KG1 (cell line): ENCODE measurements at regions not wholly inside any gene's neighbourhood (a gene's known extent, or its start where the extent isn't known, plus 50 kb on each side); places are given as distances from the start of the nearest gene placed in this dataset.
"Not testable (repeated sequence)": the region's sequence is repeated elsewhere in the genome, so short reads cannot be mapped to it uniquely, and the experiment has no call there.

ENCODE experiments used
- DNase-seq: peaks from one replicate; lab custom pipeline; 2025; lab: John Stamatoyannopoulos, UW

DNA sequence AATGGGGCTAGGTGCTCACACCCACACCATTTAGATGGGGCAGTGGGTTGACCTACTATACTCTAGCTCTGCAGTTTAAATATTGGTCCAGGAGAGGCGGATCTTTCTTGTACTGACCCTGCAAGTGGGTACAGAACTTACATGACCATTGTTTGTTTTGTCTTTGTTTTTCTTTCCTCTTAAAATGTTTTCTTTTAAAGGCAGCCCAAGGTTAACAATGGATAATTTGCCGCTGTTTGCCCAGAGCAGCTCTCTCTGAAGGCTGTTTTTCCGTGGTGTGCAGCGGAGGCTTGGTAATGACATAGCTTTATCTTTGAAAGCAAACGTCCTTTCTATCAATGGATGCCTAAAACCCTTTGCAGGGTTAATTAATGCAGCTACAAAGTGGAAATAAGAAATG, 133.3 kb upstream of the MEX3C start:
- no peak for DNase-seq

- DNase-seq, result no peak
Observed at GRCh38 chr18:51337406-51337805, 139.9 kb upstream of the MEX3C start.

GRCh38 chr18:51339856-51340255, 142.4 kb upstream of the MEX3C start:
- DNase-seq, result no peak

GRCh38 chr18:51340332-51340731, 142.9 kb upstream of the MEX3C start:
- DNase-seq, result no peak

DNA sequence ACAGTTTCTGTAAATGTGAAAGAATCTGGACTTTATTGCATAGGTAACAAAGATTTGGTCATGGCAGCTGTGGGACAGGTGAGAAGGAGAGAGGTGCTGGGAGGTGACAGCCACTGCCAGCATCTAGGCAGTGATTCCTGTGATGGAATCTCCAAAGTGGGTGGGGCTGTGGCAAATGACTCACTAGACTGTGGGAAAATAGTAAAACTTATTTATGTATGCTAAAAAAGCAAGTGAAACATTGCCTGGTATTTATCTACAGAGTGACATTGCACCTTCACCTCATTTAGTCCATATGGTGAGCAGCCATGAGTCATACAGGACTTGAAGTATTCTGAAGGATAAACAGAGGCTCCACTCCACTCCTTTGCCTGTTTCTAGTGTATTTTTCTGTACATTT, 145.3 kb upstream of the MEX3C start:
- no peak for DNase-seq

DNA sequence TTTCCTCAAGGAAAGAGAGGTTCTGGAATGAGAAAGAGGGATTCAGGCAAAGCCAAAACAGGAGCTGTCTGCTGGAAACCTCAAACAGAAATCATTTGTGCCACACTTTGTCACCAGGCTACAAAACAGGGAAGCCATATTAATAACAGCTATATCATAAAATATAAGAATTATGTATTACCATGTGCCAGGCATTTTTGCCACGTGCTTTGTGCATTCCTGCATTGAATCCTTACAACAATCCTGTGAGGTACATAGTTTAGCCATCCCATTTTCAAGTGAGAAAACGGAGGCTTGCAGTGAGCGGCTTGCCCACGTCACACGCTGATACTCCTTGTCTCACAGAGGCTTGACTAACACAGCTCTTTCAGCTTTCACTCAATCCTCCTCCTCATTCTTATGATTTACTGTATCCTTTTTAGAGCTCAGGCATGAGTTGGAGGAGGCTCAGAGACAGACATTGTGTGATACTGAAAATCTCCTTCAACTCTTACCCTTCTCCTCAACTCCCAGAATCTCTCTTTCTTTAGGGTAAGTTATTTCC, 148.4 kb upstream of the MEX3C start:
- DNase-seq, result no peak

DNA sequence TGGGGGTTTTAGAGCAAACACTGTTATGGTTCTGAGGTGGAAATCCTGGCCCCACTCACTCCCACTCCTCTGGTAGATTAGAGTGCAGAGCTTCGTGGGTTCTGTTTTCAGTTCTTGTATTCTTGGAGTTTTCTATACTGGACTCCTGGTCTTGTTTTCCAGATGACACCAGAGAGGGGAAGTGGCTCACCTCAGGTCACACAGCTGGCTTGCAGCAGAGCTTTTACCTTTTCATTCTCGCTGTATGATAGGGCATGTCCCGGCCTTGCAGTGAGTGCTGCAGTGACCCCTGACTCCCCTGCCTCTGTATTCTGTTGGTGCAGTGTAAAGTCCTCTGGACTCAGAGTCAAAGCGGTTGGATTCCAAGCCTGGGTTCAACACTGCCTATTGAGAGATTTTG, 148.9 kb upstream of the MEX3C start:
- DNase-seq, result no peak

GRCh38 chr18:51350081-51350480, 152.6 kb upstream of the MEX3C start:
- no peak for DNase-seq

DNA sequence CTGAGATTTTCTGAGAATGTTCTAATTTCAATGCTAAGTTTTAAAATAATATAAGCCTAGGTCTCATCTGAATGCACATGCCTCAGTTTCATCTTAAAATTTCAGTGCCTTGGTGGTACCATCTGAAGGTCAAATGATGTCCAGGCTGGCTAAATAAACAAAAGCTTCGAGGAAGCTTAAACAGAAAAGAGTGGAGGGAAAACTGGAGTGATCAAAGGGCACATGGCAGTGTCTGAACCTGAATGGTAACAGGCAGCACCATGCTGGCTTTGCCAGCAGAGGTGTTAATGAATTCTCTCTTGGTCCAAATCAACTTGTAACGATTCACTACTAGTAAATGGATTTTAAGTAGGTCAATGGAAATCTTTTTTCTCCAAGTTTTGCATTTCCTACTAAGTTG, 158.4 kb upstream of the MEX3C start:
- DNase-seq, result no peak

- not testable (repeated sequence) for DNase-seq
Observed at GRCh38 chr18:51360301-51360700, 162.8 kb upstream of the MEX3C start.

DNA sequence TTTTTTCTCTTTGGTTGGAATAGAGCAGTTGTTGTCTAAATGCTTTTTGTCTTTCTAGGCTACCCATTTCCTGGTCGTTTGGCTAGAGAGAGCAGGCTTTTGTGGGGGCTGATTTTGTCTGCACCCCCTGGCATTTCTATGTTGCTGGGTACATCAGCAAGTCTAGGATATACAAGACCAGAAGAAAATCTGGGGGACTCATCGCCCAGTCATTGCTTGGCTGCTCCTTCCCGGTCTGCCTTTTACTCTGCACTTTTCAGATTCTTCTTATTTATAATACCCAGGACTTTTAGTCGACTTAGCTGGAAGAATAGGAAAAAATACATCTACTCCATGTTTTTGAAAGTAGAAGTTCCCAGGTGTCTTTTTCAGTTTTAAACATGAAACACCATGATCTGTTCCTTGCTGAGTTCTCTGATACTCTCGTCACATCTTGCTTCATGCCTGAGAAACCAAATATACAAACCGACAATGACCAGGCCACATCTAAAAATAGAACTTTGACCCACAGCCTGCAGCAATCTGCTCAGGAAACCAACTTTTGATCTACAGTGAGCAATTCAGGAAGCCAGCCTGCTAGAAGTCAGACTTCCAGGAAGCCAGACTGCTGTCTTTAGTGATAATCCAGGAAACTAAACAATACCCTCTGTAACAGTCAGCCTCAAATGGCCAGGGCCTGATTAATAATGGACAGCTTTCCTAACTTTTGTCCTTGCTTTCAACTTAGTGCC, 163.8 kb upstream of the MEX3C start:
- DNase-seq, result peak; percentile 57

DNA sequence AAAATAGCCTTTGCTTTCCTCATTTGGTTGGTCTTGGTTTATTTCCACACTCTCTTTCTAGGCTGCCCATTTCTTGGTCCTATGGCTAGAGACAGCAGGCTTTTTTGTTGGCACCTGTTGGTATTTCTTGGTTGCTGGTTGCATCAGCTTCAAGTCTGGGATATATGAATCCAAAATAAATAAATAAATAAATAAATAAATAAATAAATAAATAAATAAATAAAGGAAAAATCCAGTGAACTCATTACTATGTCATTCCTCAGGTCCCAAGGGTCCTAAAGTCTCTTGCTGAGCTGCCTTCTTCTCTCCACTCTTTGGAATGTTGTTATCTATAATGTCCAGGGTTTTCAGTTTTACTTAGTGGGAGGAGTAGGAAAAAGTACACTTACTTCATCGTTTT, 165.9 kb upstream of the MEX3C start:
- no peak for DNase-seq

- no peak for DNase-seq
Observed at GRCh38 chr18:51370996-51371395, 173.5 kb upstream of the MEX3C start.

DNA sequence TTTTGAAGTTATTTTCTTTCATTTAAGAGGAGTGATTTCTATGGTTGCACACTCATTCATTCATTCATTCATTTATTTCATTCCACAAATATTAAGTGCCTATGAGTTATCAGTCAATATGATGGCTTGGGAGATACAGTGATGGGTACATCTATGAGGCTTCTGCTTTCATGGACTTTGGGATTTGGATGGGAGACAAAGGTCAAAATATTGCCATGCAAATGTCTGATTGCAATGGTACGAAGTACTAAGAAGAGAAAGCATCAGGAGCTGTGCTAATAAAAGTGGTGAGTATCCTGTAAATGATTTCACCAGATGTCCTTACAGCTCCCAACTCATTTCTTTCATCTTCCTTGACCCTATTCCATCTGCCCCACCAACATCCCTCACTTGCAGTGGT, 174.4 kb upstream of the MEX3C start:
- DNase-seq, result no peak

DNA sequence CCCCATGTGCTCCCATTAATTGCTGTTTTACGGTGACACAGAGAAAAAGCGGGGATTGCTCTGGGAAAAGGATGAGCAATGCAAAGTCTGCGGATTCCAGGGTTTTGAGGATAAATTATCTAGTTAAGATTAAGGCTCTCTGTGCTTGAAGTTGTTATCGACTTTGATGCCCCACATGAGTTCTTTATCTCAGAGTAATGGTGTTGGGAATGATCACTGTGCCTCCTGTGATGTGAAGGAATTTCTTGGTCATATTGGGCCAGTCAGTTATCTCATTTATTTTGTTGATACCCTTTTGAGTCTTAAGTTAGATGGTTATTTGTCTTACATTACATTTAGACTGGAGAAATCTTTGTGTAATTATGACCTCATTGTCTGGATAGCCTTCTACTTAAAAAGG, 184.6 kb upstream of the MEX3C start:
- no peak for DNase-seq

DNA sequence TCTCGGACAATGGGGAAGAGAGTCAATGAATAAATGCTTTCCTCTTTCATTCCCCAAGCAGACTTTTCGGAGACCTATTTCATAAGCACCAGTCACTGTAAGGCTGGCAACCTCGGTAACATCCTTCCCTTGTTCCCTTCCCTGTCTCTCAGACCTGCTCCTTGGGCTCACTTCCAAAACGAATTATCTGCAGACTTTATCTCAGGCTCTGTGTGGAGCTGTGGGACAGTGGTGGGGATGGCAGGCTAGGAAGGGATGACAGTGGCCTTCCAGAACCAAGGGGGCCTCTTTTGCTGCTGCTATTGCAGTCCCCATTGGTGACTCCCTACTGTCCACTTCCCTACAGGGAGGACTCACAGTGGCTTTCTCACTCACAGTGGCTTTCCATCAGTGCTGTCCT, 185.6 kb upstream of the MEX3C start:
- DNase-seq, result no peak

GRCh38 chr18:51383711-51384110, 186.2 kb upstream of the MEX3C start:
- DNase-seq, result no peak

GRCh38 chr18:51385270-51385669, 187.8 kb upstream of the MEX3C start:
- DNase-seq, result no peak

- DNase-seq, result no peak
Observed at GRCh38 chr18:51390702-51391101, 193.2 kb upstream of the MEX3C start.

- no peak for DNase-seq
Observed at GRCh38 chr18:51391215-51391614, 193.7 kb upstream of the MEX3C start.

GRCh38 chr18:51391731-51392130, 194.2 kb upstream of the MEX3C start:
- DNase-seq, result no peak

DNA sequence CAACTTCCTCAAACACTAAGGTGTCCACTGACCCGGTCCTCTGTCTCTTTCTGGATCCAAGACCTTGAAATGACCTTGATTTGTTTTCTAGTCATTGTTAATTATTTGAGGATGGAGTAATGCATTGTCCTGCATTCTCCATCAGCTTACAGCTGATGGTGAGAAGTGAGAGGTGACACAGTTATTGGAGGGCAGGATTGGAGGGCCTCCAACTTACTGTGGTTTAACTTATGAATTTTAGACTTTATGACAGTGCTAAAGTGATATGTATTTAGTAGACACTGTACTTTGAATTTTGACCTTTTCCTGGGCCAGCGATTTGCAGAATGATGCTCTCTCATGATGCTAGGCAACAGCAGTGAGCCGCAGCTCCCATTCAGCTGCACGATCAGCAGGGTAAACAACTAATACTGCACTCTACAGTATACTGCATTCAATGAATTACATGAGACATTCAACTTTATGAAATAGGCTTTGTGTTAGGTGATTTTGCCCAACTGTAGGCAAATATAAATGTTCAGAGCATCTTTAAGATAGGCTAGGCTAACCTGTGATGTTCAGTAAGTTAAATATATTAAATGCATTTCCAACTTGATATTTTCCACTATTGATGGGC, 200.0 kb upstream of the MEX3C start:
- DNase-seq, result no peak

- no peak for DNase-seq
Observed at GRCh38 chr18:51398104-51398503, 200.6 kb upstream of the MEX3C start.
